Astrocyte of the spinal cord (primary cell): ENCODE measurements at regions not wholly inside any gene's neighbourhood (a gene's known extent, or its start where the extent isn't known, plus 50 kb on each side); places are given as distances from the start of the nearest gene placed in this dataset.

ENCODE experiments used
- DNase-seq: peaks from one replicate; pipeline ENCODE4 v3.0.0; 2011; ENCODE audit warnings: low read depth, low spot score
- H3K4me3 ChIP-seq: 2 replicates; pipeline ENCODE4 v1.5.1; 2011; ENCODE audit warnings: low read depth, mild to moderate bottlenecking, low read length, moderate library complexity
- CTCF ChIP-seq: IDR thresholded peaks from 2 replicates; pipeline ENCODE4 v1.5.1; 2012; ENCODE audit warnings: low read depth, mild to moderate bottlenecking, low read length, inconsistent platforms
- in situ Hi-C: cut with HindIII; loops from 2 replicates; pipeline ENCODE4 v1.10.0; 2017; ENCODE audit warnings: low sequenced_read_pairs

- H3K4me3 ChIP-seq: no peak overlapping the region
- TF ChIP-seq CTCF: no peak
- in situ Hi-C loops: no loop called here
- no peak for DNase-seq
These were observed 471.1 kb upstream of the B3GALT2 start for GRCh38 chr1:193657552-193657951.

- no peak overlapping the region for H3K4me3 ChIP-seq
- in situ Hi-C loops: no loop called here
- TF ChIP-seq CTCF: no peak
- no peak for DNase-seq
These were observed 470.4 kb upstream of the B3GALT2 start for GRCh38 chr1:193656841-193657240.

- peak; percentile 25 for DNase-seq
- in situ Hi-C loops: no loop called here
- no peak for TF ChIP-seq CTCF
- no peak overlapping the region for H3K4me3 ChIP-seq
These were observed 468.7 kb upstream of the B3GALT2 start for GRCh38 chr1:193654951-193655735.

GRCh38 chr1:193649587-193649986 lies 463.2 kb upstream of the B3GALT2 start:
- no peak for DNase-seq
- in situ Hi-C loops: no loop called here
- no peak for TF ChIP-seq CTCF
- no peak overlapping the region for H3K4me3 ChIP-seq

- no peak for DNase-seq
- no peak overlapping the region for H3K4me3 ChIP-seq
- in situ Hi-C loops: no loop called here
- TF ChIP-seq CTCF: no peak
These were observed 448.5 kb upstream of the B3GALT2 start for GRCh38 chr1:193634876-193635275.

- no peak overlapping the region for H3K4me3 ChIP-seq
- no peak for TF ChIP-seq CTCF
- no peak for DNase-seq
- in situ Hi-C loops: no loop called here
These were observed 448.1 kb upstream of the B3GALT2 start for GRCh38 chr1:193634470-193634869.
